Activated CD8-positive, alpha-beta memory T cell treated with anti-CD3 and anti-CD28 coated beads, Interleukin-2, amount 50 U/mL, for 1 hour (primary cell): ENCODE measurements at regions not wholly inside any gene's neighbourhood (a gene's known extent, or its start where the extent isn't known, plus 50 kb on each side); places are given as distances from the start of the nearest gene placed in this dataset.

Experiments used
- DNase-seq: peaks from one replicate; pipeline ENCODE4 v3.0.0-alpha.2; 2020; ENCODE audit errors: extremely low read depth

DNA sequence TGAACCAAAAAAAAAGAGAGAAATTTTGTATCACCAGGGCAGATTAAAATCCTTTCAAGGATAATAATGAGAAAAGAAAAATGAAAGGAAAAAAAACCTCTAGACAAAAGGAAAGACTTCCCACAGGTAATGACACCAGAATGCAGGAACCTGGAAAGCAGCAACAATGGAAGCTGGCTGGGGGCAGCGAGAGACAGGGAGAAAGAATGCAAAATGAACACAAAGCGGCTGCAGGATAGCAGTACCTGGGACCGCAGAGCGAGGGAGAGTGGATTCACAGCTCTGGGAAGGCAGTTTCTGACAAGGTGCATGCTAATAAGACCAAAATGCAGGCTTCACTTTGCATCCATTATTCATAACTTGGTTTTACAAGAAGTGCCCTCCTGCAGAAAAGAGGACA is 349.0 kb downstream of the SIPA1L2 start:
- DNase-seq = no peak

DNA sequence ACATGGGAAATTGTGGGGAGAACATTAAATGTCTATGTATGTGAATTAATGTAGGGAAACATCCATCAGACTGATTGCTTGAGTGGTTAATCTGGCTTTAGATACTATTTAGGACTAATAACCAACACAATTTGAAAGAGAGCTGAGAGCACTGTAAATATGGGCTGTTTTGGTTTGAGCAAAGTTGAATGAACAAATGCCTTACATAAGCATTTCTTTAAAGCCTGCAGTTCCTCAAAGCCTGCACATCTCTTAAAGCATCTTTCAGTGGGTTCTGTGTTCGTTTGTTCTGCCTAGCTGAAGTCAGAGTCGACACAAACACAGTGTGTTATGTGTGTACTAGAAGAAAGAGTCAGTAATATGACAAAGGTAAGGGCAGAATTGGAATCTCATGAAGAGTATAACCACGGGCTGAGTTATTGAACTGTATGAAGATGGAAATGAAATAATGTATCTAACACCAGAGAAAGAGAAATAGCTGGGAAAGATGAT is 350.0 kb downstream of the SIPA1L2 start:
- no peak for DNase-seq

DNA sequence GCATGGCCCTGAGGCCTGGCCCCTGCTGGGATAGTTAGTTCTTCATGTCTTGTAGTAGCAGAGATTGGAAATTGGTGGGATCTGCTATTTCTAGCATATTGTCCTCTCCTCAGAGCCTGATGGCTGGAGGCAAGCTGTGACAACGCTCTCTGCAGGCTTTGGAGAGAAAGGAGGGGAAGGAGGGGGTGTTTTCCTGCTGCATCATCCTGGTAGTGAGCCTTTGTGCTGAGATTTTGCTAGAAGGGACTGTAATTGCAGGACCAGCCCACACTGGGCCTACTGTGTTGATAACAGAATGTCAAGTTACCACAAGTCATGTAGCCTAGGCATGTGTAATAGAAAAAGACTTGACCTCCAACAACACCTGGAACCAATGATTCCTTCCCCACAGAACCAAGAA is 351.0 kb downstream of the SIPA1L2 start:
- DNase-seq = no peak

DNA sequence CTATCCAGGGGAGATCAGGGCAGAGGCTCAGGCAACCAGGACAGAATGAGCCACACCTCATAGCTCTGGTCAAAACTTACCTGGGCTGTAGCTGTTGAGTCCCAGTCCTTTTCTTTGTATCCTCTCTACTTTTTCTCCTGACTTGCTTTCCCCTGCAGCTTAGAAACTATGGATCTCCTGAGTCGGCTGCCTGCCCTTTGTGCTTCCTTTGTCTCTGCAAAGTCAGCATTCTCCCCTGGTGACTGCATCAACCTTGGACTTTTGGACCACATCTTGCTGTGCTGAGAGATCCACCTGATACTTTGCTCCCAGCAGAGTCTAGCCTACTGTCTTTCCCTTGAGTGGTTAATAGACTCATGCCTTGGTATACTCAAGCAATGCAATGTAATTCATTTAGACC is 353.3 kb downstream of the SIPA1L2 start:
- DNase-seq = no peak

DNA sequence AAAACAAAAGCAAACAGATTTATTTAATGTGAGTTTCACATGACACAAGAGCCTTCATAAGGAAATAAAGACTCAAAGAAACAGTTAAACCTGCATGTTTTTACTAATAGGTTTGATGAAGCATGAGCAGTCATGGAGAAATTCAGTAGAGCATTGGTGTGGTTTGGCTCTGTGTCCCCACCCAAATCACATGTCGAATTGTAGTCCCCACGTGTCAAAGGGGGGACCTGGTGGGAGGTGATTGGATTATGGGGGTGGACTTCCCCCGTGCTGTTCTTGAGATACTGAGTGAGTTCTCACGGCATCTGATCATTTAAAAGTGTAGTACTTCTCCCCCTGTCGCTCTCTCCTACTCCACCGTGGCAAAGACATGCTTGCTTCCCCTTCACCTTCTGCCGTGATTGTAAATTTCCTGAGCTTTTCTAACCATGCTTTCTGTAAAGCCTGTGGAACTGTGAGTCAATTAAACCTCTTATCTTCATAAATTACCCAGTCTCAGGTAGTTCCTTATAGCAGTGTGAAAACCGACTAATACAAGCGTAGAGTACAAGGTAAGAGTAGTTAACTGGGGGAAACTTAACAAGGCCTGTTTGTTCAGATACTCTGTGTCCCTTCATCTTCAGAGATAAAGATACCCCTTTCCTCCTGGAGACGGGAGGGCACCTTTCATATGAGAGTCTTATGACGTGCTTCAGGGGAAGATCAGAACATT is 354.8 kb downstream of the SIPA1L2 start:
- no peak for DNase-seq

DNA sequence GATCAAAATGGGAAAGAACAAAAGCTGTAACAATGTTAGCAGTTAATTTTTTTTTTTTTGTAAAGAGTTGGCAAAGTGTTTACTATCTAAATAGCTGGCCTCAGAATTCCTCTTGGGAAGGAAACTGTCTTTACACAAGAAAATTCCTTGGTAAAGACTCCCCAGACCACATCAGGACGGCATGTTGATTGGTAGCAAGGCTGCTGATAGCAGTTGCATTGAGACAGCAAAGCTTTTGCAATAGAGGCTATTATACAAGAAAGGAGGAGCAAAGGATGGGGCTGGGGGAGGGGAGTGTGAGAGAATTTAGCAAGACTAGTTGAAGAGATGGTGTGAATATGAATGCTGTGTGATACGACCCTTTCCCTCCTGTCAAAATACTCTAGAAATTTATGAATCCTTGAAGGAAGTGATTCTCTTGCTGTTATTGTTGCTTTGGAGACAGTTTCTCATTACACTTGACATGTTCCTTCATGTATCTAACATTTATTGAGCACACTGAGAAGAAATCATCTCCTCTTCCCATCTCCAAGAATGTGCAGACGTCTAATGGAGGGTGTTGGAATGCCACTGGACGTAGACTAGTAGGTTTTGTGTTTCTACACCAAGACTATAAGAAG is 355.6 kb downstream of the SIPA1L2 start:
- DNase-seq = no peak

DNA sequence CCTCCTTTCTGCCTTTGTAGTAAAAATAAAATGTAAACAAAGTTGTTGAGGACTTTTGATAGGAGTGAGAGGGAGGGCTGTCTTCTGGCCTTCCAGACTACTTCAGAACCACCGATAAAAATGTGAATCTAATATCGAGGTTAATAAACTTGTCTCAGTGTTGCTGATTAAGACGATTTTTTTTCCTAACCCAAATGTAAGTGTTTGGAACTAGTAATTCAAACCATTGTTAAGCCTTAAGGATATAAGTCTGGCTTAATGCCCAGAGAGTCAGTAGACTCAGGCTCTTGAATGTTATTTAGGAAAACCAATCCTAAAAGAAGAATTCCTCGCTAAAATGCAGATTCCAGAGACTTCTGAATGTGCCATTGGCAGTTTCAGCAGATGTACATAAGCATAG is 356.9 kb downstream of the SIPA1L2 start:
- DNase-seq = no peak

DNA sequence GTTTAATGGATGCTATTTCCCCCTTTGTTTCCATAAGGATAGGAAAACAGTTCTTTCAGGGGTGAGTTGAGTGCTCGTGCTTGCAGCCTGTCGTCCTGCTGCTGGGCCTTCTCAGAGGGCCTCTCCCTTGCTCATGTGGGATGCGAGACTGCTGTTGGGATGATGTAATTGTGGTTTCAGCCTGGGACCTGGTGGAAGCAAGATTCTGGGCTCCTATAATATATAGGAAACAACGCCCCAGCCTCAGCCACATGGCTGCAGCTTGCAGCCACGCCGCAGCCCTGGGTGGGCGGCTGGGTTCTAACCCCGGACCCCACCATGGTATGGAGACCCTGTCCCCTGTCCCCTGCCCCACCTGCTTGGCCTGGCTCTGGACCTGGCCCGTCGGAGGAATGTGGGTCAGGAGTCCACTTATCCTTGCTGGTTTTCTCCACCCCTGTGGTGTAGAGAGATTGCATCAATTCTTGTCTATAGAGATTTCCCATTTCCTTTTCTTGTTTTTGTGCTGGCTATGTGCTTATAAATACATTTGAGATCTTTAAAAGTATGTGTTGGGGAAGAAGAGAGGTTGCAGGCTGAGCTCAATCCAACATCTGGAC is 357.8 kb downstream of the SIPA1L2 start:
- DNase-seq = no peak

DNA sequence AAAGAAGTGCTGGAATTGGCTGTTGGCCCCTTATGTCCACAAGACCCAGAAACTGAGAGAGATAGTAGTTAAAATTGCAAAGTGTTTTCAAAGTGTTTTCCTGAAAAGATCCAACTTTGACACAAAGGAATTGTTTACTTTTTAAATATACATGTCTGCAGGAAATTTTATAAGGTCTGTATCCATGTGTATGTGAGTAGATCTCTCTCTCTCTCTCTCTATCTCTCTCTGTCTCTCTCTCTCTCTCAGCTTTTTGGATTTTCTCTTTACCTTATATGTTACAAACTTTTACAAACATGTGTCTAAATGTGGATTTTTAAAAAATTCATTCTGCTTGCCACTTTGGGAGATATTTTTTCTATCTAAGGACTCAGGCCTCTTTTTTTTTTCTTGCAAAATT is 358.6 kb downstream of the SIPA1L2 start:
- no peak for DNase-seq

DNA sequence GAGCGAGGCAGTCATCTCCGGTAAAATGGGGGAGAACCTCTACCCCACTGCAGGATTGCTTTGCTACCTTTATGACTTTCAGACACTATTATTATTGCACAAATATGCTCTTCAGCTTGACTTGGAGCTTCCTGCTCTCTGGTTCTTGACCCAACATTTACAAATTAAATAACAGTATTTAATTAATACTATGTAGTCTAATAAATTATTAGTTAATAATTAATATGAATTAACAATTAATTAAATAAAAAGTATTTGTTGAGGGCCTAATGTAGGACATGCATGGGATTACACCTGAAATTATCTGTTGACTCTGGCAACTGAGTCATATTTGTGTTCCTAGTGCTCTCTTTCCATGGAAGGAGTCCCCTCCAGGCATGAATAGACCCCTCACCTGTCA is 359.9 kb downstream of the SIPA1L2 start:
- DNase-seq = no peak

DNA sequence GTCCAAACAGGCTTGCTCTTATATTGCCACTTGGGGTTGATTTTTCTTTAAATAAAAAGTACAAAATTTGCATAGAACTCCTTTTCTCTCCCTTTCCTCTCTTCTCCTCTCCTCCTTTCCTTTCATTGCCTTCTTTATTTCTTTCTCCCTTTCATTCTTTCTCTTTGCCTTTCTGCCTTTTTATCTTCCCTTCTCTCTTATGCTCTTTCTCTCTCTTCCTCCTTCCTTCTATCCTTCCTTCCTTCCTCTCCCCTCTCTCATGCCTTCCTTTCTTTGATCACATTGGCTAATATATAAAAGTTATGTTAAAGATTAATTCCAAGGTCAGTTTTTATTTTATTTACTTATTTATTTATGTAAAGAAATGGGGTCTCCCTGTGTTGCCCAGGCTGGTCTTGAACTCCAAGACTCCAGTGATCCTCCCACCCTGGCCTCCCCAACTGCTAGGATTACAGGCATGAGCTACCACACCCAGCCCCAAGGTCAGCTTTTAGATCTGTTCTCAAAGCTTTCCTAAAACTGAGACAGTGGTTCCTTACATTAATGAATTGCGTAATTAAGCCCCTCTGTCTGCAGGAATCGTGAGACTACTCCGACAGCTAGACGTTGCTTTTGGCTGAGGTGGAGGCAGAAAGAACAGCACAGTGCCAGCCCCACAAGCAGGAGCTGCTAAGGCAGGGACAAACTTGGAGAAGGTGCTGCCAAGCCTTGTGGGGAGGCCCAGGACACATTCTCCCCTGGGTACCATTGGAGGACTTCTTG is 361.9 kb downstream of the SIPA1L2 start:
- DNase-seq = no peak

DNA sequence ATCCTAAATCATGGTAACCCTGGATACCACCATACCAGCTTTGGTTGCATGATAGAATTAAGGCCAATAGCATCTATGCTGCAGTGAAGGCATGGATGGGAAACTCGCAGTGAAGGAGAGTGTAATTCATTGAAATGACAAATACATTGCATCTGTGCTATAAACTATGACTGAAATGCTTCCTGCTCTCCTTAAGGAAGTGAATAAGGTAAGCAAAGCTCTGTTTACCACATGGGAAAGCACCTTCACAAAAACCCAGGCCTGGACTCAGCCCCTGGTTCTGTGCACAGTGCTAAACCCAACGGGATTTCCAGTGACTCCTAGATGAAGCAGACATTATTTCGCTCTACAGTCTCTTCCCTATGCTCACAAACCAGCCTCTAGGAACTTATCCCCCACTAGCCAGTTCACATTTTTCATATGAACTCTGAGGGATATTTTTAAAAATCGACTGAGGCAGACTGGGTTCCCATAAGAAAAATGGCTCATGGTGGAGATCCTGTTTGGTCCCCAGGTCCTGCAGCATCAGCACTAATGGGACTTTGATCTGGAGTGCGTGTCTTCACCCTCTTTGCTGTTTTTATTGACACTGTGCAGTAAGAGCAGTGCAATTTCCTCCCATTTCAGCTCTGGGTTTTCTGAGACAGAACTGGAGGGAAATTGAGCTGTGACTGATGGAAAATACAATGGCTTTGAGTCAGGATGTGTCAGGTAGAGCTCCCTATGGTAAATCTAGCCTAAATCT is 362.7 kb downstream of the SIPA1L2 start:
- DNase-seq = no peak

DNA sequence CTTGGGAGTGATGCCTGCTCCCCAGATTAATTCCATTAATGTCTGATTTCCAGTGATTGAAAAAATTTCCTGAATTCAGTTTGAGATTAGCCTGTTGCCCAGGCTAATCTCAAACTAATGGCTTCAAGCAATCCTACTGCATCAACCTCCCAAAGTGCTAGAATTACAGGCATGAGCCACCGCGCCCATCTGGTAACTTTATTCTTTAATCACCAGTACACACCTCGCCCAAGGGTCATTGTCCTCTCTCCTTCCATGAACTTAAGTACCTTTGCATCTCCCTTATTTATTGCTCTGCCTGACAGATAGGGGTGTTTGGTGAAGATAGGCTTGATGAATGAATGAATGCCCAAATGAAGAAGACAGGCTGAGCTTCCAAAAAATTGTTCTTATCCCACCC is 366.5 kb downstream of the SIPA1L2 start:
- no peak for DNase-seq

DNA sequence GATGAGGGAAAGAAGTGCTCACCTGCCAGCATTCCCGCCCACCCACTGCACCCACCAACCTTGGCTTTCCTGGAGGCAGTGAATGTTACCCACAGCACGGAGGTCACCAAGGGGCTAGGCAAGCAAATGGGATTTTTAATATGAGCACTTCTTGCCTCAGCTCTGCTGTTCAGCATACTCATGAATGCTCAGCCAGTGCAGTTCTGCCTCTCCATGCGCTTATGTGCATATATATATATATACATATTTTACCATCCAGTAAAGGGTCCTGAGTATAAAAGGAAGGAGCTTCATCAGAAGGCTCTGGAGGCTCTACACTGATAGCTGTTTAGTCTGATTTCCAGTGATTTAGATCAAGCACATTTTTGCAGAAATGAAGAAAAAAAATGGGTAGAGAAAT is 366.9 kb downstream of the SIPA1L2 start:
- DNase-seq = no peak

DNA sequence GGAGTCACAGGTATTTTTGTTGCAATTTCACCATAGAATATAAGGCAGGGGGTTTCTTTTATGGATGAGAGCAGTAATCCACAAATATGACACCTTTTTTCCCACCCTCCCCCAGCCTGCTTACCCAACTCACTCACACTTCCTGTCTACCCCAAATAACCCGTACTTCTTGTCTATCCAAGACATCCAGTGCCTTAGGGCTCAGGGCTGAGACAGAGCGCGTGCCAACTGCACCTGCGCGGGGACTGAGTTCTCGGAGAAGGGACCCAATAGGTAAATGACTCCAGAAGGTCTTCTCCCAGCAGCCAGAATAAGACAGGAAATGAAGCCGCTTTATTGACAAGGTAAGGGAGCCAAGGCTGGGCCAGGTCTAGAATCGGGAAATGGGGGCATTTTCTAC is 369.1 kb downstream of the SIPA1L2 start:
- DNase-seq = no peak

DNA sequence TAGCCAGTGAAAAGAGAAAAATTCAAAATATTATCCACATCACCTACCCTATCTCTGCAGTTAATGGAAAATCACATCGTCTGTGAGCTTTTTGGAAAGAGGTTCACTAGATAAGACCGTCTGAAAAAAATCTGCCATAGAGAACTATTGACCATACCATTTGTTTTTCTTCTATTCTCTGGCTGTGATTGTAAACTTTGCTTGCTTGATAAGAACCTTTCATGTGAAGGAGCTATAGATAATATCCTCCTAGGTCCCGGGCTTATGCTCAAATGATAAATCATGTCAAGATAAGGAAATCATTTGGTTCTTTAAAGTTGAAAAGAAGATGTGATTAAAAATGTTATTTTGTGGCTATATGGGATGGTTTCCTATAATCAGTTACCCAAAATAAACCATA is 369.9 kb downstream of the SIPA1L2 start:
- DNase-seq = no peak

DNA sequence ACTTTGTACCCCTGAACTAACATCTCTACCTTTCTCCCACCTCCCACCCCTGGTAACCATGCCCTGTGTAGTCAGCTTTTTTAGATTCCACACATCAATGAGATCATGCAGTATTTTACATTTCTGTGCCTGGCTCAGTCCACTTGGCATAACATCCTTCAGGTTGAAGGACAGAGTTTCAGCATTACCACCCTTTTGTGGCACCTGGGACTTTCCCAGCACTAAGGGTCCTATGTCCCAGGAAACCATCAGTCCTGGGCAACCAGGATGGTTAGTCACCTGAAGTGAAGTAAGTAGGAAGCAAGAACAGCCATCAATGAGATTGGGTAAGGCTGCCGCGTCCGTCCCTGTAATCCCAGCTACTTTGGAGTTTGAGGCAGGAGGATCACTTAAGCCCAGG is 370.6 kb downstream of the SIPA1L2 start:
- no peak for DNase-seq

DNA sequence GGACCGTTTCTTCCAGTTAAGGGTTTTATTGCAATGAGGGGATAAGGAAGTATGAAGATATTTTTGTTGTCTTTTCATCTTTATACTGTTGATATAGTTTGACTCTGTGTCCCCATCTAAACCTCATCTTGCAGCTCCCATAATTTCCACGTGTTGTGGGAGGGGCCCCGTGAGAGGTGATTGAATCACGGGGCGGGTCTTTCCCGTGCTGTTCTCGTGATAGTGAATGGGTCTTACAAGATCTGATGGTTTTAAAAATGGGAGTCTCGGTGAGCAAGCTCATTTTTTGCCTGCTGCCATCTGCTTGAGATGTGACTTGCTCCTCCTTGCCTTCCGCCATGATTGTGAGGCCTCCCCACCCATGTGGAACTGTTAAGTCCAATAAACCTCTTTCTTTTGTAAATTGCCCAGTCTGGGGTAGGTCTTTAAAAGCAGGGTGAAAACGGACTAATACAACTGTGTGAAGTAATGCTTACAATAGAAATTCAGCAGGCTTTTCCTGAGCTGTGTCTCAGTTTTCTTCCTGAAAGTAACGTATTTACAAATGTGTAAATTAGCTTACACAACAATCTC is 377.3 kb downstream of the SIPA1L2 start:
- DNase-seq = no peak

DNA sequence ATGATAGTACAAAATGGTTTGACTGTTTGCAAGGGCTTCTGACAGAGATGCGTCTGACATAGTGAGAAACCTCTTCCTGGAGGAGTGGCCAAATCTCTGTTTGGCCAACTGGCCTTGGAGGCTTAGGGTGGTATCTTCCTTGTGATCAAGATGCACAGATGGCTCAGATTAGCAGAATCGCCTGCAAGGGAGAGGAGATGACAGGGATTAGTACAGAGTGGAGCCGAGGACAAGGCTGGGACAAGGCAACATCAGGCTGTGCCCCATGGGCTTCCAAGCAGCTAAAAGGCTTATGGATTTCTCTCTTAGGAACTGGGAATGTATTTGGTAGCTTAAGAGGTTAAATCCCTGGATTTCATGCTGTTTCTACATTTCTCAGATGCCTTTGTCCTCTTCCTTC is 379.1 kb downstream of the SIPA1L2 start:
- DNase-seq = no peak

DNA sequence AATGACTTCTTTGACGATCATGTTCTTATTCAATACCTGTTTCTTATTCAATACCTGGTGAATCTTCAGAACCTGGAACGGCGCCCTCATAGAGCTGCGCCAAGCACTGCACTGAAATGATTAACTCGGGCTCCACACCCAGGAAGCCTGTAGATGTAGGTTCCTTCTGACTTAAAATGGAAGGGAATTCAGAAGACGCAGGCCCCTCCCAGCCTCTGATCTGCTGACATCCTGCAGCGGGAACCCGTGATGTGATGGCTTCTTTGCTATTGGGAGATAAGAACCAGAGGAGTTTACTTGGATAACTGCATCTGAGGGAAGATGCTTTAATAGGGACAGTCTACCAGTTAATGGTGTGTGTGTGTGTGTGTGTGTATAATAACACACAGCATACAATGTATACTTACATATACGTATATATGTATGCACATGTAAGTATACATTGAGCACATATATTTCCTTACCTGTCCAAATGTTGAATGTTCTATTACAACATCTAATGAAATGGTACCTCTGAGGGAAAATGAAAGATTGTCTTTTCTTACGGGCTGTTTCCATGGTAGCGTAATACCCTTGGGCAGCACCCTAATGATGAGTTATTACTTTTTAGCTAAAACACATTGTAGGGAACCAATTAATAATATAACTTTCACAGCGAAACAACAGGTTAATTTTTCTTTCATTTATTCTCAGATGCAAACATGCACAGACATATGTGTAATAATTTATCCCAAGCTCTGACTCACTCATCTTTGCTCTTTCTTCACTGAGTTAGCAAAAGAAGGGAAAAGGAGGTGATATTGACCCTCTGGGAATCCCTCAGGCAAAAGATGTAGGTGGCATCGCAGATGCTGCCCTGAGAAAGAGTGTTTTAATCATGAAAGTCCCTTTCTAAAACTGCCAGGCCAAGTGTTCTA is 379.8 kb downstream of the SIPA1L2 start:
- no peak for DNase-seq
